ENCODE measurements at regions not wholly inside any gene's neighbourhood (a gene's known extent, or its start where the extent isn't known, plus 50 kb on each side); places are given as distances from the start of the nearest gene placed in this dataset.

GRCh38 chr12:88935856-88936255 is 355.6 kb upstream of the KITLG start:
- DNase-seq (ENCODE audit: low spot score) (no peak), ATAC-seq (ENCODE audit: insufficient number of reproducible peaks, low FRiP score, low read depth) (no peak)
- no peaks in the 10 kb centered on the region for H3K36me3 ChIP-seq
- no peak overlapping the region for H3K4me3 ChIP-seq
- no peak for TF ChIP-seq CTCF (IDR thresholded peaks at IDR 0.05)
- no peaks in the 10 kb centered on the region for H3K9me3 ChIP-seq
- H3K27me3 ChIP-seq (replicated peaks; ENCODE audit: insufficient read depth), result no peaks in the 10 kb centered on the region
- no peaks in the 10 kb centered on the region for H3K4me1 ChIP-seq (ENCODE audit: control insufficient read depth in 1 of 2, low read depth in 2 of 2)
- H3K27ac ChIP-seq, result no peak overlapping the region

GRCh38 chr12:88934163-88934747 is 354.0 kb upstream of the KITLG start:
- ATAC-seq (ENCODE audit: insufficient number of reproducible peaks, low FRiP score, low read depth) (no peak), DNase-seq (ENCODE audit: low spot score) (no peak)
- no peaks in the 10 kb centered on the region for H3K4me1 ChIP-seq (ENCODE audit: control insufficient read depth in 1 of 2, low read depth in 2 of 2)
- H3K27me3 ChIP-seq (replicated peaks; ENCODE audit: insufficient read depth), result no peaks in the 10 kb centered on the region
- no peaks in the 10 kb centered on the region for H3K36me3 ChIP-seq
- no peaks in the 10 kb centered on the region for H3K9me3 ChIP-seq
- no peak overlapping the region for H3K4me3 ChIP-seq
- no peak for TF ChIP-seq CTCF (IDR thresholded peaks at IDR 0.05)
- H3K27ac ChIP-seq, result no peak overlapping the region

- no peak for ATAC-seq (ENCODE audit: insufficient number of reproducible peaks, low FRiP score, low read depth)
- Histone ChIP-seq H3K27me3 (replicated peaks; ENCODE audit: insufficient read depth) (no peaks in the 10 kb centered on the region), H3K4me1 (ENCODE audit: control insufficient read depth in 1 of 2, low read depth in 2 of 2) (no peaks in the 10 kb centered on the region), H3K9me3 (no peaks in the 10 kb centered on the region), H3K4me3 (no peak overlapping the region), H3K36me3 (no peaks in the 10 kb centered on the region), H3K27ac (no peak overlapping the region)
- DNase-seq (ENCODE audit: low spot score), result no peak
- TF ChIP-seq CTCF (IDR thresholded peaks at IDR 0.05), result no peak
These were observed 352.2 kb upstream of the KITLG start for GRCh38 chr12:88932457-88932856.

GRCh38 chr12:88931598-88931997 is 351.3 kb upstream of the KITLG start:
- Histone ChIP-seq H3K27me3 (replicated peaks; ENCODE audit: insufficient read depth) (no peaks in the 10 kb centered on the region), H3K9me3 (no peaks in the 10 kb centered on the region), H3K4me1 (ENCODE audit: control insufficient read depth in 1 of 2, low read depth in 2 of 2) (no peaks in the 10 kb centered on the region), H3K4me3 (no peak overlapping the region), H3K36me3 (no peaks in the 10 kb centered on the region), H3K27ac (no peak overlapping the region)
- no peak for TF ChIP-seq CTCF (IDR thresholded peaks at IDR 0.05)
- DNase-seq (ENCODE audit: low spot score) (no peak), ATAC-seq (ENCODE audit: insufficient number of reproducible peaks, low FRiP score, low read depth) (no peak)

- H3K36me3 ChIP-seq, result no peaks in the 10 kb centered on the region
- DNase-seq (ENCODE audit: low spot score), result no peak
- no peak for ATAC-seq (ENCODE audit: insufficient number of reproducible peaks, low FRiP score, low read depth)
- TF ChIP-seq CTCF (IDR thresholded peaks at IDR 0.05), result no peak
- no peak overlapping the region for H3K4me3 ChIP-seq
- H3K27me3 ChIP-seq (replicated peaks; ENCODE audit: insufficient read depth), result no peaks in the 10 kb centered on the region
- H3K9me3 ChIP-seq, result no peaks in the 10 kb centered on the region
- peaks cover 0 to 7% of the 10 kb centered on the region in 2 donors for H3K4me1 ChIP-seq (ENCODE audit: control insufficient read depth in 1 of 2, low read depth in 2 of 2)
- H3K27ac ChIP-seq, result no peak overlapping the region
These were observed 345.2 kb upstream of the KITLG start for GRCh38 chr12:88925454-88925853.

All from thoracic aorta (tissue), 2 donors.